Loucy (cell line): ENCODE measurements at regions not wholly inside any gene's neighbourhood (a gene's known extent, or its start where the extent isn't known, plus 50 kb on each side); places are given as distances from the start of the nearest gene placed in this dataset.

Experiments used
- CTCF ChIP-seq: fragments of 200-600 bp; sonication (generic); conservative IDR thresholded peaks from 2 replicates; pipeline ENCODE4 v1.5.1; 2014; ENCODE audit warnings: mild to moderate bottlenecking, antibody characterized with exemption, low read length
- EZH2phosphoT487 ChIP-seq: fragments of 200-600 bp; IDR thresholded peaks from 2 replicates; pipeline ENCODE4 v1.6.1; 2018; ENCODE audit warnings: antibody characterized with exemption, mild to moderate bottlenecking, moderate library complexity, borderline replicate concordance

GRCh38 chr11:27842290-27842689 is 142.0 kb upstream of the BDNF start:
- no peak for TF ChIP-seq CTCF
- no peak for TF ChIP-seq EZH2phosphoT487
